GM23338 (cell line): ENCODE measurements at regions not wholly inside any gene's neighbourhood (a gene's known extent, or its start where the extent isn't known, plus 50 kb on each side); places are given as distances from the start of the nearest gene placed in this dataset.

Experiments
- ATAC-seq: fragments of 200-7000 bp; cut with Tn5 transposase; 3 replicates; pipeline ENCODE4 v1.9.1; 2020
- DNase-seq: peaks from one replicate; pipeline ENCODE4 v3.0.0-alpha.2; 2015; ENCODE audit warnings: low spot score
- H2AFZ ChIP-seq: fragments of 200-600 bp; sonication (generic); 2 replicates; pipeline ENCODE4 v1.8.0; 2016; ENCODE audit warnings: antibody characterized with exemption, mild to moderate bottlenecking, moderate library complexity
- H3F3A ChIP-seq: fragments of 200-600 bp; sonication (generic); replicated peaks from 2 replicates; pipeline ENCODE4 v1.8.0; 2017; ENCODE audit warnings: antibody characterized with exemption, mixed run types, low read depth
- H3K27ac ChIP-seq: fragments of 200-600 bp; sonication (generic); 2 replicates; pipeline ENCODE4 v1.6.1; 2016; ENCODE audit warnings: low read depth
- H3K27me3 ChIP-seq: fragments of 200-600 bp; sonication (generic); 2 replicates; pipeline ENCODE4 v1.8.0; 2016; ENCODE audit warnings: mild to moderate bottlenecking, mixed run types, moderate library complexity; ENCODE audit not compliant: insufficient read depth
- H3K36me3 ChIP-seq: fragments of 200-600 bp; sonication (generic); 2 replicates; pipeline ENCODE4 v1.8.0; 2016; ENCODE audit warnings: mild to moderate bottlenecking; ENCODE audit not compliant: insufficient read depth
- H3K4me1 ChIP-seq: fragments of 200-600 bp; sonication (generic); 2 replicates; pipeline ENCODE4 v1.8.0; 2016; ENCODE audit warnings: mild to moderate bottlenecking, moderate library complexity; ENCODE audit not compliant: insufficient read depth
- H3K4me2 ChIP-seq: fragments of 200-600 bp; sonication (generic); 2 replicates; pipeline ENCODE4 v1.7.1; 2017; ENCODE audit warnings: mixed run types
- H3K4me3 ChIP-seq: fragments of 200-600 bp; sonication (generic); 2 replicates; pipeline ENCODE4 v1.6.1; 2016; ENCODE audit warnings: mixed run types
- H3K79me2 ChIP-seq: fragments of 200-600 bp; sonication (generic); replicated peaks from 2 replicates; pipeline ENCODE4 v1.8.0; 2017; ENCODE audit warnings: mild to moderate bottlenecking; ENCODE audit not compliant: insufficient read depth
- H3K9me2 ChIP-seq: fragments of 200-600 bp; sonication (generic); 2 replicates; pipeline ENCODE4 v1.8.0; 2017; ENCODE audit not compliant: insufficient read depth
- H4K20me1 ChIP-seq: fragments of 200-600 bp; sonication (generic); replicated peaks from 2 replicates; pipeline ENCODE4 v1.8.0; 2017; ENCODE audit warnings: mild to moderate bottlenecking; ENCODE audit not compliant: insufficient read depth
- H3K27ac Mint-ChIP-seq: 2 replicates; pipeline ENCODE4 v1.8.0; 2020; ENCODE audit warnings: inconsistent platforms, mild to moderate bottlenecking, moderate library complexity, mixed read lengths
- H3K27me3 Mint-ChIP-seq: 3 replicates; pipeline ENCODE4 v1.8.0; 2022; ENCODE audit warnings: low read depth, mild to moderate bottlenecking, moderate library complexity, mixed read lengths, inconsistent platforms; ENCODE audit not compliant: insufficient read depth, poor library complexity
- H3K36me3 Mint-ChIP-seq: 3 replicates; pipeline ENCODE4 v1.8.0; 2021; ENCODE audit warnings: low read depth, mild to moderate bottlenecking, inconsistent platforms, moderate library complexity, mixed read lengths
- H3K4me1 Mint-ChIP-seq: 3 replicates; pipeline ENCODE4 v1.8.0; 2020; ENCODE audit warnings: mild to moderate bottlenecking, inconsistent platforms, mixed read lengths
- H3K4me3 Mint-ChIP-seq: 3 replicates; pipeline ENCODE4 v1.8.0; 2021; ENCODE audit warnings: moderate library complexity, mild to moderate bottlenecking, inconsistent platforms, mixed read lengths
- H3K9me3 Mint-ChIP-seq: 3 replicates; pipeline ENCODE4 v1.8.0; 2020; ENCODE audit warnings: moderate library complexity, mild to moderate bottlenecking, inconsistent platforms, mixed read lengths
- CREB1 ChIP-seq: fragments of 250-450 bp; sonication (Bioruptor Pico); IDR thresholded peaks from 2 replicates; pipeline ENCODE4 v1.5.0; 2020; ENCODE audit warnings: low read depth, mild to moderate bottlenecking, moderate library complexity
- ETS1 ChIP-seq: IDR thresholded peaks from 2 replicates; pipeline ENCODE4 v1.6.1; 2016; ENCODE audit warnings: antibody characterized with exemption
- EZH2 ChIP-seq: fragments of 200-600 bp; sonication (generic); IDR thresholded peaks from one replicate; pipeline ENCODE4 v1.8.0; 2017; ENCODE audit warnings: antibody characterized with exemption, mild to moderate bottlenecking, low read depth; ENCODE audit not compliant: unreplicated experiment
- NANOG ChIP-seq: IDR thresholded peaks from 2 replicates; pipeline ENCODE4 v1.6.1; 2016; ENCODE audit warnings: antibody characterized with exemption, borderline replicate concordance
- STAT1 ChIP-seq: IDR thresholded peaks from one replicate; pipeline ENCODE4 v1.6.1; 2016; ENCODE audit warnings: antibody characterized with exemption; ENCODE audit not compliant: unreplicated experiment
- ZNF114 ChIP-seq: fragments of 250-450 bp; sonication (Bioruptor Pico); IDR thresholded peaks from 2 replicates; pipeline ENCODE4 v1.5.0; 2020; ENCODE audit warnings: mild to moderate bottlenecking, moderate library complexity
- ZNF331 ChIP-seq: fragments of 250-450 bp; sonication (Bioruptor Pico); IDR thresholded peaks from 2 replicates; pipeline ENCODE4 v1.5.0; 2020; ENCODE audit warnings: low read depth, mild to moderate bottlenecking, moderate library complexity
- ZNF462 ChIP-seq: fragments of 250-450 bp; sonication (Bioruptor Pico); IDR thresholded peaks from 2 replicates; pipeline ENCODE4 v1.5.0; 2020; ENCODE audit warnings: mild to moderate bottlenecking, moderate library complexity
- TF ChIP-seq, protein P1 (sequence below): IDR thresholded peaks from one replicate; pipeline ENCODE4 v1.6.1; 2018; ENCODE audit warnings: antibody characterized with exemption; ENCODE audit not compliant: unreplicated experiment

DNA sequence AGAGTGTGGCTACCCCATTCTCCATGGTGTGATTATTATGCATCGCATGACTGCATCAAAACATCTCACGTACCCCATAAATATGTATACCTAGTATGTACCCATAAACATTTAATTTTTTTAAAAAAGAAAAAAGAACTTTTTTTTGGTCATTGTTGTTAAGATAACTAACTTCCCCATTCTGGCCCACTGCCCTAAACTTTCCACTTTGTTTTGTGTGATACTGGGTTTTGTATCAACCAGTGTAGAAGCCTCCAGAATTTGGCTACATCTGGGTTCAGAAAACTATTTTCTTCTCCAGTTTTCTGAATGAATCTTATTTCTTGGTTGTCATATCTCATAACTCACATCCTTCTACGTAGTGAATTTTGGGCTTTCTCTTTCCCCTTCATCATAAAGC lies 62.3 kb upstream of the NABP1 start:
- Histone ChIP-seq H4K20me1 (no peaks in the 10 kb centered on the region), H3K4me2 (no peak overlapping the region), H3K27ac (no peak overlapping the region), H3K36me3 (no peaks in the 10 kb centered on the region), H2AFZ (no peak overlapping the region), H3K27me3 (no peaks in the 10 kb centered on the region), H3F3A (no peaks in the 10 kb centered on the region), H3K79me2 (no peaks in the 10 kb centered on the region), H3K9me2 (peaks cover 2% of the 10 kb centered on the region; the same call in 1 of the 2 replicates), H3K4me3 (no peak overlapping the region), H3K4me1 (no peaks in the 10 kb centered on the region)
- TF ChIP-seq CREB1 (CRISPR knock-in tag) (no peak), ETS1 (no peak), NANOG (no peak)
- no peaks in the 10 kb centered on the region for H3K9me3 Mint-ChIP-seq
- peak overlapping the region; percentile 11; the same call in 1 of the 2 replicates for H3K27ac Mint-ChIP-seq
- peaks cover 2% of the 10 kb centered on the region for H3K27me3 Mint-ChIP-seq
- H3K4me3 Mint-ChIP-seq = no peak overlapping the region
- DNase-seq (no peak), ATAC-seq (no peak)
- no peaks in the 10 kb centered on the region for H3K4me1 Mint-ChIP-seq
- no peaks in the 10 kb centered on the region for H3K36me3 Mint-ChIP-seq

- Histone ChIP-seq H3K79me2 (no peaks in the 10 kb centered on the region), H4K20me1 (no peaks in the 10 kb centered on the region), H3F3A (no peaks in the 10 kb centered on the region), H3K4me3 (no peak overlapping the region), H2AFZ (no peak overlapping the region), H3K4me2 (no peak overlapping the region), H3K27me3 (no peaks in the 10 kb centered on the region), H3K27ac (no peak overlapping the region), H3K36me3 (no peaks in the 10 kb centered on the region), H3K9me2 (peaks cover 2% of the 10 kb centered on the region), H3K4me1 (no peaks in the 10 kb centered on the region)
- no peak for ATAC-seq
- DNase-seq = no peak
- H3K27me3 Mint-ChIP-seq = no peaks in the 10 kb centered on the region
- H3K4me3 Mint-ChIP-seq = no peak overlapping the region
- no peaks in the 10 kb centered on the region for H3K36me3 Mint-ChIP-seq
- no peak overlapping the region for H3K27ac Mint-ChIP-seq
- H3K9me3 Mint-ChIP-seq = no peaks in the 10 kb centered on the region
- H3K4me1 Mint-ChIP-seq = no peaks in the 10 kb centered on the region
- TF ChIP-seq STAT1 = no peak
- no peak for TF ChIP-seq ETS1
- TF ChIP-seq NANOG = no peak
- no peak for TF ChIP-seq EZH2
- TF ChIP-seq CREB1 (CRISPR knock-in tag) = no peak
- no peak for TF ChIP-seq ZNF462 (CRISPR knock-in tag)
- TF ChIP-seq ZNF331 (CRISPR knock-in tag) = no peak
- TF ChIP-seq, protein P1, sequence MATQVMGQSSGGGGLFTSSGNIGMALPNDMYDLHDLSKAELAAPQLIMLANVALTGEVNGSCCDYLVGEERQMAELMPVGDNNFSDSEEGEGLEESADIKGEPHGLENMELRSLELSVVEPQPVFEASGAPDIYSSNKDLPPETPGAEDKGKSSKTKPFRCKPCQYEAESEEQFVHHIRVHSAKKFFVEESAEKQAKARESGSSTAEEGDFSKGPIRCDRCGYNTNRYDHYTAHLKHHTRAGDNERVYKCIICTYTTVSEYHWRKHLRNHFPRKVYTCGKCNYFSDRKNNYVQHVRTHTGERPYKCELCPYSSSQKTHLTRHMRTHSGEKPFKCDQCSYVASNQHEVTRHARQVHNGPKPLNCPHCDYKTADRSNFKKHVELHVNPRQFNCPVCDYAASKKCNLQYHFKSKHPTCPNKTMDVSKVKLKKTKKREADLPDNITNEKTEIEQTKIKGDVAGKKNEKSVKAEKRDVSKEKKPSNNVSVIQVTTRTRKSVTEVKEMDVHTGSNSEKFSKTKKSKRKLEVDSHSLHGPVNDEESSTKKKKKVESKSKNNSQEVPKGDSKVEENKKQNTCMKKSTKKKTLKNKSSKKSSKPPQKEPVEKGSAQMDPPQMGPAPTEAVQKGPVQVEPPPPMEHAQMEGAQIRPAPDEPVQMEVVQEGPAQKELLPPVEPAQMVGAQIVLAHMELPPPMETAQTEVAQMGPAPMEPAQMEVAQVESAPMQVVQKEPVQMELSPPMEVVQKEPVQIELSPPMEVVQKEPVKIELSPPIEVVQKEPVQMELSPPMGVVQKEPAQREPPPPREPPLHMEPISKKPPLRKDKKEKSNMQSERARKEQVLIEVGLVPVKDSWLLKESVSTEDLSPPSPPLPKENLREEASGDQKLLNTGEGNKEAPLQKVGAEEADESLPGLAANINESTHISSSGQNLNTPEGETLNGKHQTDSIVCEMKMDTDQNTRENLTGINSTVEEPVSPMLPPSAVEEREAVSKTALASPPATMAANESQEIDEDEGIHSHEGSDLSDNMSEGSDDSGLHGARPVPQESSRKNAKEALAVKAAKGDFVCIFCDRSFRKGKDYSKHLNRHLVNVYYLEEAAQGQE = no peak
- no peak for TF ChIP-seq ZNF114 (CRISPR knock-in tag)
Observed at GRCh38 chr2:191617575-191617974, 60.4 kb upstream of the NABP1 start.
